Endothelial cell of umbilical vein (primary cell): ENCODE measurements at regions not wholly inside any gene's neighbourhood (a gene's known extent, or its start where the extent isn't known, plus 50 kb on each side); places are given as distances from the start of the nearest gene placed in this dataset.

Experiments
- BruUV-seq: library from RNA; stranded (reverse); fragments of 400-500 nt; replicated peaks from 2 replicates; lab custom pipeline; 2021; lab: Mats Ljungman, UMichigan
- CTCF ChIA-PET: fragments of 300-600, 350-600 bp; sonication (Branson Sonifier 250); formaldehyde crosslinking; loops from one replicate; lab custom pipeline; 2021; ENCODE audit warnings: antibody characterized with exemption, inconsistent platforms; lab: Charles Lee
- POLR2A ChIA-PET: fragments of 300-600, 350-600 bp; sonication (Branson Sonifier 250); formaldehyde crosslinking; loops from one replicate; lab custom pipeline; 2021; ENCODE audit warnings: antibody characterized with exemption, inconsistent platforms; lab: Charles Lee
- DNase-seq: peaks from one replicate; pipeline ENCODE4 v3.0.0-alpha.2; 2011; ENCODE audit warnings: low read depth, low spot score
- FAIRE-seq: peaks from 2 replicates; lab custom pipeline; 2011; peaks lifted over from hg19 to GRCh38; lab: Jason Lieb, UNC
- H2AFZ ChIP-seq: 2 replicates; pipeline ENCODE4 v1.6.0; 2012; ENCODE audit warnings: low read depth, low read length, control low read depth, inconsistent platforms
- H3K27ac ChIP-seq: 2 replicates; pipeline ENCODE4 v1.5.1; 2011; ENCODE audit warnings: low read depth, mild to moderate bottlenecking, control low read depth, low read length, moderate library complexity; ENCODE audit not compliant: insufficient read depth
- H3K27me3 ChIP-seq, 2 experiments: 2 replicates each; pipeline versions ENCODE4 v1.6.0 to v1.6.1; 2011; ENCODE audit warnings: low read length in 2 of 2, mixed read lengths in 1 of 2; ENCODE audit not compliant: control insufficient read depth in 2 of 2, insufficient read depth in 2 of 2
- H3K36me3 ChIP-seq, 2 experiments: 2 replicates in 1 of 2; 3 replicates in 1 of 2; pipeline ENCODE4 v1.5.1; 2011; ENCODE audit warnings: low read length in 2 of 2, mild to moderate bottlenecking in 1 of 2, moderate library complexity in 1 of 2; ENCODE audit not compliant: control insufficient read depth in 2 of 2, insufficient read depth in 2 of 2; ENCODE audit errors: extremely low read depth in 1 of 2
- H3K4me1 ChIP-seq: 3 replicates; pipeline ENCODE4 v1.5.1; 2011; ENCODE audit warnings: mild to moderate bottlenecking, low read length; ENCODE audit not compliant: control insufficient read depth, insufficient read depth; ENCODE audit errors: extremely low read depth
- H3K4me2 ChIP-seq: 2 replicates; pipeline ENCODE4 v1.6.1; 2011; ENCODE audit warnings: low read length, control low read depth, mixed read lengths; ENCODE audit not compliant: insufficient read depth
- H3K4me3 ChIP-seq, 3 experiments: fragments of 200-600 bp in 1 of 3; sonication (generic), shearing (Covaris generic) in 1 of 3; replicated peaks in 1 of 3; 2 replicates each; pipeline ENCODE4 v1.5.1; 2011 to 2016; ENCODE audit warnings: control low read depth in 3 of 3, low read length in 3 of 3, mild to moderate bottlenecking in 2 of 3, inconsistent platforms in 1 of 3, low read depth in 1 of 3, moderate library complexity in 1 of 3; ENCODE audit not compliant: insufficient read depth in 1 of 3
- H3K79me2 ChIP-seq: 2 replicates; pipeline ENCODE4 v1.6.0; 2012; ENCODE audit warnings: low read length, inconsistent platforms; ENCODE audit not compliant: control insufficient read depth, insufficient read depth
- H3K9ac ChIP-seq: replicated peaks from 2 replicates; pipeline ENCODE3; 2011; ENCODE audit warnings: low read length, control low read depth; ENCODE audit not compliant: insufficient read depth; ENCODE audit errors: extremely low read depth
- H3K9me1 ChIP-seq: replicated peaks from 3 replicates; pipeline ENCODE4 v1.6.0; 2011; ENCODE audit warnings: mild to moderate bottlenecking, low read length; ENCODE audit not compliant: control insufficient read depth, insufficient read depth; ENCODE audit errors: extremely low read depth
- H3K9me3 ChIP-seq: replicated peaks from 2 replicates; pipeline ENCODE4 v1.5.1; 2012; ENCODE audit warnings: low read length, inconsistent platforms; ENCODE audit not compliant: control insufficient read depth, insufficient read depth
- H4K20me1 ChIP-seq: replicated peaks from 2 replicates; pipeline ENCODE3; 2011; ENCODE audit warnings: mild to moderate bottlenecking, low read length; ENCODE audit not compliant: control insufficient read depth, insufficient read depth; ENCODE audit errors: extremely low read depth
- EZH2 ChIP-seq: IDR thresholded peaks from 2 replicates; pipeline ENCODE4 v1.6.1; 2012; ENCODE audit warnings: borderline replicate concordance, low read depth, mild to moderate bottlenecking, moderate library complexity, low read length, inconsistent platforms; ENCODE audit not compliant: severe bottlenecking
- FOS ChIP-seq: IDR thresholded peaks from 2 replicates; pipeline ENCODE4 v1.6.1; 2011; ENCODE audit warnings: mild to moderate bottlenecking, low read length, moderate library complexity, borderline replicate concordance; ENCODE audit not compliant: insufficient read depth
- GATA2 ChIP-seq: IDR thresholded peaks from 2 replicates; pipeline ENCODE4 v1.7.0; 2011; ENCODE audit warnings: low read depth, mild to moderate bottlenecking, moderate library complexity, mixed read lengths, low read length; ENCODE audit not compliant: insufficient read length, insufficient read depth
- JUN ChIP-seq: IDR thresholded peaks from 2 replicates; pipeline ENCODE4 v1.6.1; 2011; ENCODE audit warnings: borderline replicate concordance, low read depth; ENCODE audit not compliant: insufficient read length, insufficient read depth
- MAX ChIP-seq: IDR thresholded peaks from 2 replicates; pipeline ENCODE4 v1.6.1; 2011; ENCODE audit not compliant: insufficient read depth, insufficient read length
- MYC ChIP-seq: IDR thresholded peaks from one replicate; pipeline ENCODE4 v1.6.1; 2011; ENCODE audit warnings: mild to moderate bottlenecking, low read depth, low read length
- POLR2A ChIP-seq: IDR thresholded peaks from 2 replicates; pipeline ENCODE4 v1.6.1; 2012; ENCODE audit warnings: low read depth, mild to moderate bottlenecking, control low read depth, low read length
- POLR2AphosphoS5 ChIP-seq: IDR thresholded peaks from 2 replicates; pipeline ENCODE4 v1.6.1; 2012; ENCODE audit warnings: low read depth, mild to moderate bottlenecking, control low read depth, low read length, moderate library complexity; ENCODE audit not compliant: insufficient read depth
- dilution Hi-C: fragments of 300-500 bp; cut with MboI; formaldehyde crosslinking; loops from one replicate; pipeline ENCODE4 v1.15.0; 2019; ENCODE audit warnings: low sequenced_read_pairs; ENCODE audit not compliant: extremely low pct_ligation_motif_present
- intact Hi-C: fragments of 100-400 bp; cut with micrococcal nuclease; formaldehyde crosslinking; loops from one replicate; pipeline ENCODE4 v1.10.0; 2022
- TF ChIP-seq, protein P1 (sequence below), 2 donors: IDR thresholded peaks; 1 replicate in 1 of 2; 2 replicates in 1 of 2; pipeline ENCODE4 v1.5.1; 2011; ENCODE audit warnings: low read length in 2 of 2, mild to moderate bottlenecking in 2 of 2, moderate library complexity in 2 of 2, control low read depth in 1 of 2, inconsistent platforms in 1 of 2, low read depth in 1 of 2; ENCODE audit not compliant: insufficient read depth in 1 of 2; ENCODE audit errors: extremely low read depth in 1 of 2

DNA sequence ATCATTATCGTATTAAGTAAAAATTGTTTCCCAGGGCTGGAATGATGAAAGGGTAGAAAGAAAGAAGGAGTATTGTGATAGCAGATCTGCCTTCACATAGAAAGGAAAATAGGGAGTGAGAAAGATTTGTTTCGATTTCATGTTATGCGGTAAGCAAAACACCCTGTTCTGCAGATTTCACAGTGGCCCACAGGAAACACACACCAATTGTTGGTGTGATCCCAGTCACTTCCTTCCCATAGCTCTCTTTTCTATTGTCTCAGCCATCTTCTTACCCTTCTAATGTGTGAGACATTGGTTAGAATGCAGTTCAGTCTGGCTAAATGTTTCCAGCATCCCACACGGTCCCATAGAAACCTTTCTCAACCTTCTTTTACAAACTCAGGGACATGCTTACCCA is 2709.8 kb downstream of the PCDH7 start:
- no TSS peak for BruUV-seq
- dilution Hi-C loops (no loop called here), intact Hi-C loops (no loop called here)
- H3K79me2 ChIP-seq = no peaks in the 10 kb centered on the region
- H3K9me3 ChIP-seq = no peaks in the 10 kb centered on the region
- ChIA-PET POLR2A (no interaction called here), CTCF (no interaction called here)
- H2AFZ ChIP-seq = no peak overlapping the region
- no peaks in the 10 kb centered on the region for H3K9me1 ChIP-seq
- FAIRE-seq (no peak), DNase-seq (no peak)
- H3K4me3 ChIP-seq = no peak overlapping the region
- H3K4me2 ChIP-seq = no peak overlapping the region
- H4K20me1 ChIP-seq = no peaks in the 10 kb centered on the region
- H3K36me3 ChIP-seq = no peaks in the 10 kb centered on the region
- H3K27ac ChIP-seq = no peak overlapping the region
- no peaks in the 10 kb centered on the region for H3K4me1 ChIP-seq
- TF ChIP-seq POLR2AphosphoS5 = no peak
- TF ChIP-seq JUN = no peak
- no peak for TF ChIP-seq POLR2A
- TF ChIP-seq FOS = no peak
- no peak for TF ChIP-seq MAX
- no peak for TF ChIP-seq GATA2
- no peak for TF ChIP-seq EZH2
- TF ChIP-seq MYC = no peak
- TF ChIP-seq, protein P1, sequence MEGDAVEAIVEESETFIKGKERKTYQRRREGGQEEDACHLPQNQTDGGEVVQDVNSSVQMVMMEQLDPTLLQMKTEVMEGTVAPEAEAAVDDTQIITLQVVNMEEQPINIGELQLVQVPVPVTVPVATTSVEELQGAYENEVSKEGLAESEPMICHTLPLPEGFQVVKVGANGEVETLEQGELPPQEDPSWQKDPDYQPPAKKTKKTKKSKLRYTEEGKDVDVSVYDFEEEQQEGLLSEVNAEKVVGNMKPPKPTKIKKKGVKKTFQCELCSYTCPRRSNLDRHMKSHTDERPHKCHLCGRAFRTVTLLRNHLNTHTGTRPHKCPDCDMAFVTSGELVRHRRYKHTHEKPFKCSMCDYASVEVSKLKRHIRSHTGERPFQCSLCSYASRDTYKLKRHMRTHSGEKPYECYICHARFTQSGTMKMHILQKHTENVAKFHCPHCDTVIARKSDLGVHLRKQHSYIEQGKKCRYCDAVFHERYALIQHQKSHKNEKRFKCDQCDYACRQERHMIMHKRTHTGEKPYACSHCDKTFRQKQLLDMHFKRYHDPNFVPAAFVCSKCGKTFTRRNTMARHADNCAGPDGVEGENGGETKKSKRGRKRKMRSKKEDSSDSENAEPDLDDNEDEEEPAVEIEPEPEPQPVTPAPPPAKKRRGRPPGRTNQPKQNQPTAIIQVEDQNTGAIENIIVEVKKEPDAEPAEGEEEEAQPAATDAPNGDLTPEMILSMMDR (IDR thresholded peaks at IDR 0.05; ENCODE audit: extremely low read depth in 1 of 2, insufficient read depth in 1 of 2, low read depth in 1 of 2, low read length in 2 of 2) = no peak
- H3K9ac ChIP-seq = no peak overlapping the region
- no peaks in the 10 kb centered on the region for H3K27me3 ChIP-seq
